DND-41 (cell line): ENCODE measurements at regions not wholly inside any gene's neighbourhood (a gene's known extent, or its start where the extent isn't known, plus 50 kb on each side); places are given as distances from the start of the nearest gene placed in this dataset.

ENCODE experiments used
- ATAC-seq: fragments of 200-7000 bp; cut with Tn5 transposase; 3 replicates; pipeline ENCODE4 v1.9.1; 2021; ENCODE audit warnings: low read depth; ENCODE audit not compliant: insufficient read depth
- DNase-seq: peaks from one replicate; pipeline ENCODE4 v3.0.0-alpha.2; 2020
- H2AFZ ChIP-seq: 2 replicates; pipeline ENCODE4 v1.6.0; 2012; ENCODE audit warnings: low read depth, low read length
- H3K27ac ChIP-seq: 2 replicates; pipeline ENCODE4 v1.5.1; 2012; ENCODE audit warnings: low read length, inconsistent platforms
- H3K27me3 ChIP-seq: fragments of 200-600 bp; sonication (generic); 2 replicates; pipeline ENCODE4 v1.6.0; 2012; ENCODE audit warnings: low read length, mild to moderate bottlenecking, inconsistent platforms; ENCODE audit not compliant: insufficient read depth, poor library complexity
- H3K36me3 ChIP-seq: 2 replicates; pipeline ENCODE4 v1.5.1; 2012; ENCODE audit warnings: low read length, inconsistent platforms; ENCODE audit not compliant: insufficient read depth
- H3K4me1 ChIP-seq: 2 replicates; pipeline ENCODE4 v1.5.1; 2012; ENCODE audit warnings: mild to moderate bottlenecking, low read length; ENCODE audit not compliant: insufficient read depth
- H3K4me2 ChIP-seq: 2 replicates; pipeline ENCODE4 v1.6.0; 2012; ENCODE audit warnings: mild to moderate bottlenecking, moderate library complexity, low read length, inconsistent platforms; ENCODE audit not compliant: insufficient read depth
- H3K4me3 ChIP-seq, 2 experiments: fragments of 200-600 bp in 1 of 2; shearing (Covaris generic) in 1 of 2; 2 replicates each; pipeline ENCODE4 v1.5.1; 2012 to 2016; ENCODE audit warnings: inconsistent platforms in 2 of 2, low read length in 2 of 2, mild to moderate bottlenecking in 2 of 2, low read depth in 1 of 2, moderate library complexity in 1 of 2
- H3K79me2 ChIP-seq: 2 replicates; pipeline ENCODE4 v1.6.0; 2012; ENCODE audit warnings: low read length, inconsistent platforms; ENCODE audit not compliant: insufficient read depth
- H3K9ac ChIP-seq: 2 replicates; pipeline ENCODE4 v1.6.0; 2012; ENCODE audit warnings: low read depth, mild to moderate bottlenecking, inconsistent platforms, low read length, moderate library complexity
- H3K9me3 ChIP-seq: 2 replicates; pipeline ENCODE4 v1.5.1; 2012; ENCODE audit warnings: low read length, moderate library complexity, mild to moderate bottlenecking, inconsistent platforms; ENCODE audit not compliant: insufficient read depth, severe bottlenecking
- H4K20me1 ChIP-seq: 2 replicates; pipeline ENCODE4 v1.6.0; 2012; ENCODE audit warnings: low read length; ENCODE audit not compliant: insufficient read depth
- EZH2 ChIP-seq: IDR thresholded peaks from 3 replicates; pipeline ENCODE4 v1.6.1; 2012; ENCODE audit warnings: borderline replicate concordance, low read depth, mild to moderate bottlenecking, moderate library complexity, low read length, inconsistent platforms; ENCODE audit not compliant: severe bottlenecking
- TF ChIP-seq, protein P1 (sequence below): IDR thresholded peaks from 2 replicates; pipeline ENCODE4 v1.5.1; 2012; ENCODE audit warnings: borderline replicate concordance, low read length, moderate library complexity, mild to moderate bottlenecking; ENCODE audit not compliant: poor library complexity, severe bottlenecking; ENCODE audit errors: extremely low read depth

- H4K20me1 ChIP-seq = no peaks in the 10 kb centered on the region
- no peaks in the 10 kb centered on the region for H3K4me1 ChIP-seq
- H3K79me2 ChIP-seq = no peaks in the 10 kb centered on the region
- H3K4me2 ChIP-seq = no peak overlapping the region
- H2AFZ ChIP-seq = no peak overlapping the region
- H3K27ac ChIP-seq = no peak overlapping the region
- H3K36me3 ChIP-seq = no peaks in the 10 kb centered on the region
- no peak overlapping the region for H3K9ac ChIP-seq
- ATAC-seq (no peak), DNase-seq (no peak)
- H3K9me3 ChIP-seq = no peaks in the 10 kb centered on the region
- no peak for TF ChIP-seq EZH2
- TF ChIP-seq, protein P1, sequence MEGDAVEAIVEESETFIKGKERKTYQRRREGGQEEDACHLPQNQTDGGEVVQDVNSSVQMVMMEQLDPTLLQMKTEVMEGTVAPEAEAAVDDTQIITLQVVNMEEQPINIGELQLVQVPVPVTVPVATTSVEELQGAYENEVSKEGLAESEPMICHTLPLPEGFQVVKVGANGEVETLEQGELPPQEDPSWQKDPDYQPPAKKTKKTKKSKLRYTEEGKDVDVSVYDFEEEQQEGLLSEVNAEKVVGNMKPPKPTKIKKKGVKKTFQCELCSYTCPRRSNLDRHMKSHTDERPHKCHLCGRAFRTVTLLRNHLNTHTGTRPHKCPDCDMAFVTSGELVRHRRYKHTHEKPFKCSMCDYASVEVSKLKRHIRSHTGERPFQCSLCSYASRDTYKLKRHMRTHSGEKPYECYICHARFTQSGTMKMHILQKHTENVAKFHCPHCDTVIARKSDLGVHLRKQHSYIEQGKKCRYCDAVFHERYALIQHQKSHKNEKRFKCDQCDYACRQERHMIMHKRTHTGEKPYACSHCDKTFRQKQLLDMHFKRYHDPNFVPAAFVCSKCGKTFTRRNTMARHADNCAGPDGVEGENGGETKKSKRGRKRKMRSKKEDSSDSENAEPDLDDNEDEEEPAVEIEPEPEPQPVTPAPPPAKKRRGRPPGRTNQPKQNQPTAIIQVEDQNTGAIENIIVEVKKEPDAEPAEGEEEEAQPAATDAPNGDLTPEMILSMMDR = no peak
- peaks cover 3% of the 10 kb centered on the region for H3K27me3 ChIP-seq
- no peak overlapping the region for H3K4me3 ChIP-seq
Observed at GRCh38 chr9:78676623-78677022, 379.7 kb downstream of the PSAT1 start.

GRCh38 chr9:78677326-78677725, 380.4 kb downstream of the PSAT1 start:
- no peak overlapping the region for H3K4me2 ChIP-seq
- no peak overlapping the region for H2AFZ ChIP-seq
- H4K20me1 ChIP-seq = no peaks in the 10 kb centered on the region
- no peak for TF ChIP-seq EZH2
- TF ChIP-seq, protein P1 = no peak
- no peaks in the 10 kb centered on the region for H3K36me3 ChIP-seq
- DNase-seq (no peak), ATAC-seq (no peak)
- H3K9ac ChIP-seq = no peak overlapping the region
- H3K4me1 ChIP-seq = no peaks in the 10 kb centered on the region
- no peaks in the 10 kb centered on the region for H3K9me3 ChIP-seq
- H3K27me3 ChIP-seq = peaks cover 3% of the 10 kb centered on the region
- H3K27ac ChIP-seq = no peak overlapping the region
- no peaks in the 10 kb centered on the region for H3K79me2 ChIP-seq
- H3K4me3 ChIP-seq = no peak overlapping the region

DNA sequence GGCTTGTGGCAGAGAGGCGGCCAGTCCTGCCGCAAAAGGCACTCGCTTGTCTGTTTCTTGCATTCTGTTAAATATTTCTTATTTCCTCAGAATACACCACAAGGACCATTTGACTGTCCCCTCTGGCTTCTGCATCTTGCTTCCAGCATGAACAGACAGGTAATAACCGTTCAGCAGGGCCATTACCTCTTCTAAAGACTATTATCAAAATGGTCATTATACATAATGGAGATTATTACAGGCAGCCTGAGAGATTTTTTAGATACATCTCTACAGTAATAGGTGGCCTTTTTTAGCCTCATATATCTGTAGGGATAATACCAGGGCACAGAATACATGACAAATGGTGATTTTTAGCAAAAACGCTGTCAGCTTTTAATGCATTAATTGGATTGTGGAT, 382.0 kb downstream of the PSAT1 start:
- H3K4me3 ChIP-seq = no peak overlapping the region
- TF ChIP-seq, protein P1 = no peak
- no peak for TF ChIP-seq EZH2
- no peaks in the 10 kb centered on the region for H3K4me1 ChIP-seq
- no peaks in the 10 kb centered on the region for H4K20me1 ChIP-seq
- no peak overlapping the region for H3K4me2 ChIP-seq
- H3K36me3 ChIP-seq = no peaks in the 10 kb centered on the region
- H3K79me2 ChIP-seq = no peaks in the 10 kb centered on the region
- ATAC-seq (no peak), DNase-seq (no peak)
- no peak overlapping the region for H2AFZ ChIP-seq
- no peak overlapping the region for H3K27ac ChIP-seq
- no peaks in the 10 kb centered on the region for H3K9me3 ChIP-seq
- peaks cover 3% of the 10 kb centered on the region for H3K27me3 ChIP-seq
- H3K9ac ChIP-seq = no peak overlapping the region

DNA sequence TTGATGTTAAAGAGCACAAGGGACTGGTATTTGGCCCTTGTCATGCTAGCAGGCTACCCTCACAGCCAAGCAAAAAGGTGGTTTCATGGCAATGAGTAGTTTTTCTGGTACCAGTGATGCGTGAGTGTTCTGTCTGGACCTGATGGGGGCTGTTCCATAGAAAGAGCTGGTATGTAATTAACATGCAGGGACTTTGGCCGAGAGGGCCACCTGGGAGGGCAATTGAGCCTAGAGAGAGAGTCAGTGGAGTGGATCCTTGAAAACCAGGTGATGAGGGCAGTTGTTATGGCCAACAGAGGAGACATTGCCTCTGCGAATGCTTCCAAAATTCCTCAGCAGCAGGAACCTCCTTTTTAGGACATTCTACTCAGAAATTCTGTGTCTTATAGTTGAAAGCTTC, 383.3 kb downstream of the PSAT1 start:
- Histone ChIP-seq H3K36me3 (no peaks in the 10 kb centered on the region), H3K4me1 (no peaks in the 10 kb centered on the region), H3K4me2 (no peak overlapping the region), H2AFZ (no peak overlapping the region), H3K27ac (no peak overlapping the region), H3K9ac (no peak overlapping the region), H4K20me1 (no peaks in the 10 kb centered on the region), H3K27me3 (peaks cover 3% of the 10 kb centered on the region), H3K79me2 (no peaks in the 10 kb centered on the region), H3K9me3 (no peaks in the 10 kb centered on the region), H3K4me3 (no peak overlapping the region)
- ATAC-seq (no peak), DNase-seq (no peak)
- no peak for TF ChIP-seq EZH2
- TF ChIP-seq, protein P1 = no peak
